ENCODE measurements at regions not wholly inside any gene's neighbourhood (a gene's known extent, or its start where the extent isn't known, plus 50 kb on each side); places are given as distances from the start of the nearest gene placed in this dataset.

DNA sequence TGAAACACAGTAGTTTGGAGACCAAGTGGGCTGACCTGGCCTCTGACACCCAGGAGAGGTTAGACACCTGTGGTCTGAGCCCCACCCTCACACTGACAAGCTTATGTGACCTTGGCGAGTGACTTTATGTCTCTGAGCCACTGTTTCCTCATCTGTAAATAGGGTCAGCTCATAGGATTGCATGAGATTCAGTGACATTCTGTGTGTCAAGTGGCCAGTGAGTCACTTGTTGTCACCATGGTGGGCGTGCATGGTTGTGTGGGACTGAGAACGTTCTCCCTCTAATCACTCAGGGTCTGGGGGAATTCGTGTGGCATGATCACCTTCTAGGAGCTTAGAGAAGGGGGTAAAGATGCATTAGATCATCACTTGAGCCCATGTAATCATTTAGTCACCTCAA, 146.4 kb downstream of the PHETA1 start:
- TF ChIP-seq, protein P1, sequence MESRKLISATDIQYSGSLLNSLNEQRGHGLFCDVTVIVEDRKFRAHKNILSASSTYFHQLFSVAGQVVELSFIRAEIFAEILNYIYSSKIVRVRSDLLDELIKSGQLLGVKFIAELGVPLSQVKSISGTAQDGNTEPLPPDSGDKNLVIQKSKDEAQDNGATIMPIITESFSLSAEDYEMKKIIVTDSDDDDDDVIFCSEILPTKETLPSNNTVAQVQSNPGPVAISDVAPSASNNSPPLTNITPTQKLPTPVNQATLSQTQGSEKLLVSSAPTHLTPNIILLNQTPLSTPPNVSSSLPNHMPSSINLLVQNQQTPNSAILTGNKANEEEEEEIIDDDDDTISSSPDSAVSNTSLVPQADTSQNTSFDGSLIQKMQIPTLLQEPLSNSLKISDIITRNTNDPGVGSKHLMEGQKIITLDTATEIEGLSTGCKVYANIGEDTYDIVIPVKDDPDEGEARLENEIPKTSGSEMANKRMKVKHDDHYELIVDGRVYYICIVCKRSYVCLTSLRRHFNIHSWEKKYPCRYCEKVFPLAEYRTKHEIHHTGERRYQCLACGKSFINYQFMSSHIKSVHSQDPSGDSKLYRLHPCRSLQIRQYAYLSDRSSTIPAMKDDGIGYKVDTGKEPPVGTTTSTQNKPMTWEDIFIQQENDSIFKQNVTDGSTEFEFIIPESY (IDR thresholded peaks at IDR 0.05): no peak
- TF ChIP-seq, protein P2, sequence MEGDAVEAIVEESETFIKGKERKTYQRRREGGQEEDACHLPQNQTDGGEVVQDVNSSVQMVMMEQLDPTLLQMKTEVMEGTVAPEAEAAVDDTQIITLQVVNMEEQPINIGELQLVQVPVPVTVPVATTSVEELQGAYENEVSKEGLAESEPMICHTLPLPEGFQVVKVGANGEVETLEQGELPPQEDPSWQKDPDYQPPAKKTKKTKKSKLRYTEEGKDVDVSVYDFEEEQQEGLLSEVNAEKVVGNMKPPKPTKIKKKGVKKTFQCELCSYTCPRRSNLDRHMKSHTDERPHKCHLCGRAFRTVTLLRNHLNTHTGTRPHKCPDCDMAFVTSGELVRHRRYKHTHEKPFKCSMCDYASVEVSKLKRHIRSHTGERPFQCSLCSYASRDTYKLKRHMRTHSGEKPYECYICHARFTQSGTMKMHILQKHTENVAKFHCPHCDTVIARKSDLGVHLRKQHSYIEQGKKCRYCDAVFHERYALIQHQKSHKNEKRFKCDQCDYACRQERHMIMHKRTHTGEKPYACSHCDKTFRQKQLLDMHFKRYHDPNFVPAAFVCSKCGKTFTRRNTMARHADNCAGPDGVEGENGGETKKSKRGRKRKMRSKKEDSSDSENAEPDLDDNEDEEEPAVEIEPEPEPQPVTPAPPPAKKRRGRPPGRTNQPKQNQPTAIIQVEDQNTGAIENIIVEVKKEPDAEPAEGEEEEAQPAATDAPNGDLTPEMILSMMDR (IDR thresholded peaks at IDR 0.05; ENCODE audit: low read depth, low read length, missing input control): no peak
- TF ChIP-seq JUND (IDR thresholded peaks at IDR 0.05) (no peak), RAD21 (IDR thresholded peaks at IDR 0.05) (no peak), RXRA (IDR thresholded peaks at IDR 0.05) (no peak), SP1 (IDR thresholded peaks at IDR 0.05) (no peak)
- TF ChIP-seq, protein P3, sequence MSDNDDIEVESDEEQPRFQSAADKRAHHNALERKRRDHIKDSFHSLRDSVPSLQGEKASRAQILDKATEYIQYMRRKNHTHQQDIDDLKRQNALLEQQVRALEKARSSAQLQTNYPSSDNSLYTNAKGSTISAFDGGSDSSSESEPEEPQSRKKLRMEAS (IDR thresholded peaks at IDR 0.05): no peak
- TF ChIP-seq, protein P4, sequence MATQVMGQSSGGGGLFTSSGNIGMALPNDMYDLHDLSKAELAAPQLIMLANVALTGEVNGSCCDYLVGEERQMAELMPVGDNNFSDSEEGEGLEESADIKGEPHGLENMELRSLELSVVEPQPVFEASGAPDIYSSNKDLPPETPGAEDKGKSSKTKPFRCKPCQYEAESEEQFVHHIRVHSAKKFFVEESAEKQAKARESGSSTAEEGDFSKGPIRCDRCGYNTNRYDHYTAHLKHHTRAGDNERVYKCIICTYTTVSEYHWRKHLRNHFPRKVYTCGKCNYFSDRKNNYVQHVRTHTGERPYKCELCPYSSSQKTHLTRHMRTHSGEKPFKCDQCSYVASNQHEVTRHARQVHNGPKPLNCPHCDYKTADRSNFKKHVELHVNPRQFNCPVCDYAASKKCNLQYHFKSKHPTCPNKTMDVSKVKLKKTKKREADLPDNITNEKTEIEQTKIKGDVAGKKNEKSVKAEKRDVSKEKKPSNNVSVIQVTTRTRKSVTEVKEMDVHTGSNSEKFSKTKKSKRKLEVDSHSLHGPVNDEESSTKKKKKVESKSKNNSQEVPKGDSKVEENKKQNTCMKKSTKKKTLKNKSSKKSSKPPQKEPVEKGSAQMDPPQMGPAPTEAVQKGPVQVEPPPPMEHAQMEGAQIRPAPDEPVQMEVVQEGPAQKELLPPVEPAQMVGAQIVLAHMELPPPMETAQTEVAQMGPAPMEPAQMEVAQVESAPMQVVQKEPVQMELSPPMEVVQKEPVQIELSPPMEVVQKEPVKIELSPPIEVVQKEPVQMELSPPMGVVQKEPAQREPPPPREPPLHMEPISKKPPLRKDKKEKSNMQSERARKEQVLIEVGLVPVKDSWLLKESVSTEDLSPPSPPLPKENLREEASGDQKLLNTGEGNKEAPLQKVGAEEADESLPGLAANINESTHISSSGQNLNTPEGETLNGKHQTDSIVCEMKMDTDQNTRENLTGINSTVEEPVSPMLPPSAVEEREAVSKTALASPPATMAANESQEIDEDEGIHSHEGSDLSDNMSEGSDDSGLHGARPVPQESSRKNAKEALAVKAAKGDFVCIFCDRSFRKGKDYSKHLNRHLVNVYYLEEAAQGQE (IDR thresholded peaks at IDR 0.05): no peak
